NOMO-1 treated with dmso at 0.1 percent for 144 hours (cell line): ENCODE measurements at regions not wholly inside any gene's neighbourhood (a gene's known extent, or its start where the extent isn't known, plus 50 kb on each side); places are given as distances from the start of the nearest gene placed in this dataset.

ENCODE experiments used
- DNase-seq: peaks from one replicate; lab custom pipeline; 2025; ENCODE audit not compliant: unreplicated experiment; lab: John Stamatoyannopoulos, UW

- no peak for DNase-seq
Observed at GRCh38 chr2:161090411-161090810, 69.8 kb upstream of the TANK start.

- DNase-seq: no peak
Observed at GRCh38 chr2:161095314-161095713, 64.9 kb upstream of the TANK start.

DNA sequence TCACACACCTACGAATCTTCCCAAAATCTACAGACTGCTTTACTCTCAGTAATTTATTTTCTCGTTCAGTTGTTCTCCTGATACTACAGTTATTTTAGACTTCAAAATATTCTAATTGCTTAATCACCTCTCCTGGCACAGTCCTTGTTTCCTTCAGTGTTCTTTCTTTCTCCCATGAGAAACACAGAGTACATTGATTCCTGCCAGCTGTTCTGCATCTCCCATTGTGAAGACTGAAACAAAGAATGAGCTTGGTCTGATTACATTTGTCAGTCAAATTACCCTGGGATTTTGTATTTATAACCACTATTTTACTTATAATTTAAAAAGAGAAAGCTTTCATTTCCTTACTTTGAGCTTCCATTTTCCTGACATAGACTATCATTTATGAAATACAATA, 63.9 kb upstream of the TANK start:
- DNase-seq: no peak

- DNase-seq: no peak
Observed at GRCh38 chr2:161097157-161097556, 63.1 kb upstream of the TANK start.

- no peak for DNase-seq
Observed at GRCh38 chr2:161100211-161100895, 59.9 kb upstream of the TANK start.

GRCh38 chr2:161101406-161101805, 58.8 kb upstream of the TANK start:
- DNase-seq: no peak

DNA sequence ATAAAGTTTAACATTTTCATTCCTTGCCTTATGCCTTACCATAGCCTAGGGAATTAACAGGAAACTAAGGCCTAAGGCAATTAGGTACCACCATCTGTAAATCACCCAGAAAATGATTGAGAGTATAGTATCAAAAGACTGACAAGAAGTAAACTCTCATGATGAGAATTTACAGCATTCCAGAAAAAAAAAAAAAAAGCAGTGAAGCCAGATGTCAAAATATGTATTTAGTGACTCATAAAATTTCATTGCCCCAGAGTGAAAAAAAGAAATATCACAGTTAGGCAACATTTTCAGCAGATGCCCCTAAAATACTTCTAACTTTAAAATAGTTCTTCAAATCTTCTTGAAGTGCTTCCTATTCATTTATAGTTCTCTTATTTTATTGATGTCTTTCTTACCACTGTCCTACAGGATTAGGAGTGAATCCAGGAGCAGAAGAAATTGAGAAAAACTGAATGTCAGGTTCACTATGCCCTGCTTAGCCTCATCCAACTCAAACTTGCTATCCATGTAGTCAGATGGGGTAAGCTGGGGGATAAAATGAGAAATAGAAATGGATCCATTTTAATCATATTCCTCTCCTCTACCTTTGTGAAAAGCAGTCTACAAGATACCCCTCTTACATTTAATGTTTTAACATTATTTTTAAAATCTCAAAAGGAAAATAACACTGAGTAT, 57.3 kb upstream of the TANK start:
- no peak for DNase-seq

DNA sequence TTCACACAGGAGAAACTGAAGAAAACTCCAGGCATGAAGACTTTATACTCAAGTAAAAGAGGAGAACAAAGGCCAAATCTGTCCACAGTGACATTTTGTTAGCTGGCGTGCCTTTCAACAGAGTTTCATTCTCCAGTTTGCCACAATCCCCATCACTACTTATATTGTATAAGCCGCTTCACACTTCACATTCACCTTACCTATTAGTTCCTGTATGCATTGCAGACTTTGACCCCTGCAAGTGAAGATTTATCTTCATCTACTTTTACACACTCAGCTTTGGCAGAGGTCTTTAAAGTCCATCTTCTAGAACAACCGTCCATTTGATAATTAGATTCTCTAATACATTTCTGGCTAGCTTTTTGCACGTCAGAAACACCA, 56.8 kb upstream of the TANK start:
- no peak for DNase-seq

DNA sequence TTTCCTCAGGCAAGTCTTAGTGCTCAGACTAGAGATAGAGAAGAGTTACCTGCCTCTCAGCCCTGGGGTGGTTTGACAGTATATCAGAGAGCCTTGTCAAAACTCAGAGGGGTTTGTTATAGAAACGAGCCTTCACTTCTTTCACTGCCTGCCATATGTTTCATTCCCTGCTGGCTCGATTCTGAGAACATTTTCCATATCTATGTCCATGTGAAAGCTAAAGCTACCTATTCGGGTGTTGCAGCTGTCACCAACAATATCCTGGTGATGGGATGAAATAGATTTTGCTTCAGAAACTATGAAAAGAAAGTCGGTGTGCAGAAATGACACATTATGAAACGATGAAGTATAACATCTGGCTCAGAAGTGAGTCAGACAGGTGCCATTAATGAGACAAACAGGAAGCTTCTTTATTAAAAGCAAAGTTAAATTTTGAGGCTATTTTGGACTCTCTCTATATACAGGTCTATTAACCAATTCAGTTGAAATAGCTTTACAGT, 56.1 kb upstream of the TANK start:
- DNase-seq: no peak

GRCh38 chr2:161107265-161107664, 53.0 kb upstream of the TANK start:
- no peak for DNase-seq
